Testis (tissue), 2 donors: ENCODE measurements at regions not wholly inside any gene's neighbourhood (a gene's known extent, or its start where the extent isn't known, plus 50 kb on each side); places are given as distances from the start of the nearest gene placed in this dataset.

Source experiments
- CTCF ChIP-seq, 3 experiments: fragments of 450-650 bp in 2 of 3; fragments of 200-600 bp in 1 of 3; sonication (generic) in 1 of 3; IDR thresholded peaks; one replicate each; pipeline ENCODE4 v1.5.1; 2016 to 2019; ENCODE audit warnings: antibody characterized with exemption in 3 of 3, mild to moderate bottlenecking in 2 of 3, moderate library complexity in 1 of 3
- POLR2A ChIP-seq: fragments of 450-650 bp; IDR thresholded peaks from one replicate; pipeline ENCODE4 v1.6.1; 2017; ENCODE audit warnings: antibody characterized with exemption, mild to moderate bottlenecking, moderate library complexity

- peak; percentile 39 to 63 (median 44) for TF ChIP-seq CTCF (IDR thresholded peaks at IDR 0.05)
- no peak for TF ChIP-seq POLR2A
These were observed 166.7 kb downstream of the ADGRL4 start for GRCh38 chr1:78839704-78840277.
